Esophagus squamous epithelium (tissue), 5 donors: ENCODE measurements at regions not wholly inside any gene's neighbourhood (a gene's known extent, or its start where the extent isn't known, plus 50 kb on each side); places are given as distances from the start of the nearest gene placed in this dataset.

Experiments used
- DNase-seq: peaks from one replicate; lab custom pipeline; 2025; lab: John Stamatoyannopoulos, UW
- H3K27ac ChIP-seq, 4 donors: fragments of 200-600 bp; sonication (generic); one replicate each; pipeline ENCODE4 v1.5.1; 2016 to 2019; ENCODE audit warnings: mild to moderate bottlenecking in 1 of 4
- H3K27me3 ChIP-seq, 4 donors: fragments of 200-600 bp; sonication (generic); 1 replicate in 3 of 4; 2 replicates in 1 of 4; pipeline versions ENCODE4 v1.5.1 to v1.6.0; 2017 to 2021; ENCODE audit warnings: antibody characterized with exemption in 1 of 4
- H3K36me3 ChIP-seq, 3 donors: fragments of 200-600 bp; sonication (generic); one replicate each; pipeline ENCODE4 v1.5.1; 2016 to 2019
- H3K4me1 ChIP-seq, 3 donors: fragments of 200-600 bp; sonication (generic); one replicate each; pipeline ENCODE4 v1.5.1; 2017 to 2019
- H3K4me3 ChIP-seq, 4 donors: fragments of 200-600 bp; sonication (generic); 1 replicate in 3 of 4; 2 replicates in 1 of 4; pipeline ENCODE4 v1.5.1; 2016 to 2019; ENCODE audit warnings: mild to moderate bottlenecking in 2 of 4, moderate library complexity in 1 of 4
- H3K9me3 ChIP-seq, 3 donors: fragments of 200-600 bp; sonication (generic); one replicate each; pipeline ENCODE4 v1.5.1; 2016 to 2019
- POLR2A ChIP-seq, 4 donors: fragments of 450-650 bp; IDR thresholded peaks; one replicate each; pipeline ENCODE4 v1.6.1; 2017; ENCODE audit warnings: antibody characterized with exemption in 4 of 4, mild to moderate bottlenecking in 4 of 4, moderate library complexity in 3 of 4
- WGBS, 2 donors: methylation state at CpG; one replicate each; pipeline ENCODE4 v1.1.5; 2018; 5-methylcytosine and 5-hydroxymethylcytosine counted together
- intact Hi-C: fragments of 100-400 bp; cut with DNase I; formaldehyde crosslinking; loops from one replicate; pipeline ENCODE4 v1.15.0; 2022
- TF ChIP-seq, protein P1 (sequence below), 6 experiments: fragments of 450-650 bp in 4 of 6; fragments of 200-600 bp in 2 of 6; sonication (generic) in 2 of 6; IDR thresholded peaks; one replicate each; pipeline ENCODE4 v1.5.1; 2016 to 2019; ENCODE audit warnings: antibody characterized with exemption in 6 of 6, mild to moderate bottlenecking in 4 of 6, moderate library complexity in 4 of 6
- donor health status: DM: yes; HTN: yes; CAD: no.

DNA sequence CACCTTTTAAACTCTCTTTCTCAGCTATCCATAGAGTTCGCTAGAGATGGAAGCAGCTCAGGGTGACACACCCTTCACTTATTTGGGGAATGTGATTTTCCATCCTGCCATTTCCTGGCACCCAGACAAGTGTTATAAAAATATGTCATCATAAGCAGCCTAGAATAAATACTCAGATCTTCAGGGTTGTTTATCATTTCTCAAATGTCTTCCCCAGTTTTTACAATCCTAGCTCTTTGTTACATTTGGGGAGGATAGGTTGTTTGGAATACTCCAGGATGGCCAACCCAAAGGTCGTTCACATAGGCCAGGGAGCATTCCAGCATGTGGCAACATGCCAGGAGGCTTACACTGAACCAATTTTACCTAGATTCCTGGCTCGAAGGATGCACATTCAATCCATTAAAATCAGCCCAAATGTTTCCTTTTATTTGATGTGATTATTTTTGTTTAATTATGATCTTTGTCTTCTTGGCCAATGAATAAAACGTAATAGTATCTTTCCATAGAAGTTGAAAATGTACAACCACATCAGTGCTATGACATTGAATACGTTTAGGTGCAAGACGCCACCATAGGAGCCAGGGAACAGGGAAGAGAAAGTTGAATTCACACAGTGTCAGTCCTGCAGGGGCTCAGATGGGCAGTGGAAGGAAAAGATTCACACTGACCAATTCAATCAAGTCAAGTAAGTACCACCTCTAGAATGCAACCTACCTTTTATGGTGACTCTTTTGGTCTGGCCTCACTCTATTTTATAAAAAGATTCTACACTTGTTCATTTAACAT lies 537.7 kb upstream of the MDFIC2 start:
- DNase-seq = no peak
- Histone ChIP-seq H3K27ac (peak overlapping the region in 2 of 4 donors; percentile 45 to 60), H3K9me3 (no peaks in the 10 kb centered on the region), H3K36me3 (no peaks in the 10 kb centered on the region), H3K4me1 (peaks cover 0 to 32% (median 9%) of the 10 kb centered on the region in 3 donors), H3K4me3 (no peak overlapping the region), H3K27me3 (no peaks in the 10 kb centered on the region)
- TF ChIP-seq, protein P1, sequence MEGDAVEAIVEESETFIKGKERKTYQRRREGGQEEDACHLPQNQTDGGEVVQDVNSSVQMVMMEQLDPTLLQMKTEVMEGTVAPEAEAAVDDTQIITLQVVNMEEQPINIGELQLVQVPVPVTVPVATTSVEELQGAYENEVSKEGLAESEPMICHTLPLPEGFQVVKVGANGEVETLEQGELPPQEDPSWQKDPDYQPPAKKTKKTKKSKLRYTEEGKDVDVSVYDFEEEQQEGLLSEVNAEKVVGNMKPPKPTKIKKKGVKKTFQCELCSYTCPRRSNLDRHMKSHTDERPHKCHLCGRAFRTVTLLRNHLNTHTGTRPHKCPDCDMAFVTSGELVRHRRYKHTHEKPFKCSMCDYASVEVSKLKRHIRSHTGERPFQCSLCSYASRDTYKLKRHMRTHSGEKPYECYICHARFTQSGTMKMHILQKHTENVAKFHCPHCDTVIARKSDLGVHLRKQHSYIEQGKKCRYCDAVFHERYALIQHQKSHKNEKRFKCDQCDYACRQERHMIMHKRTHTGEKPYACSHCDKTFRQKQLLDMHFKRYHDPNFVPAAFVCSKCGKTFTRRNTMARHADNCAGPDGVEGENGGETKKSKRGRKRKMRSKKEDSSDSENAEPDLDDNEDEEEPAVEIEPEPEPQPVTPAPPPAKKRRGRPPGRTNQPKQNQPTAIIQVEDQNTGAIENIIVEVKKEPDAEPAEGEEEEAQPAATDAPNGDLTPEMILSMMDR (IDR thresholded peaks at IDR 0.05) = no peak
- TF ChIP-seq POLR2A (IDR thresholded peaks at IDR 0.05) = no peak
- WGBS, 2 donors = 52 to 62% methylated on average over 6 of the region's 6 CpGs
- intact Hi-C loops = no loop called here

DNA sequence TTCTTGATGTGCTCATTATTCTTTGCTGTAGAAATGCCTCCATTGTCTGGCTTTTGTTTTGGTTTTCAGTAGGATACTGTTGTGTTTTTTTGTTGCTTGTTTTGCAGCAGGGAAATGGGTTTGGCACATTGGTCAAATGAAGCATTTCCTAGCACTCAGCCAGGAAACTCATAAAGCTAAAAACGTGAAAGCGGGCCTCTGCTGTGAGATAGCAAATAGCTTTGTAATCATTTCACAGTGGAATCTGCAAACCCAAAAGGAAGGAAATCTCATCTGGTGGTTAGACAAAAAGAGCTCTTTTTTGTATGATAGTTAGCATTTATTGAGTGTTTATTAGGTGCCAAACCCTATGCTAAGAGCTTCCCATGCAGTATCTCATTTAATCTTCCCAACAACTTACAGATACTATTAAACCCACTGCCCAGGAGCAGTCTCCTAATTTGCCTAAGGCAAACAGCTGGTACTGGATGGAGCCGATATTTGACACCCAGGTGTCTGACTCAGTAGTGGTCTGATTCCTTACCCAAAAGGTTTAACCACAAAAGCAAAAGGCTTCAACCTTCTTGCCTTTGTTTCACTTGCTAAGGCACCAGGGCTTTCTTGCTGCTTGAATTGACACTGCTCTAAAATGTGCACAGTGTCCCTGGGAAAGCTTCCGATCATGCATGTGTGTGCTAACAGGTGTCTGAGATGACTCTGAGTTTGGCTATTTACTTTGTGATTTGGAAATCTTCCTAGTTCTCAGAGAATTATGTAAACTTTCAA lies 527.9 kb upstream of the MDFIC2 start:
- intact Hi-C loops = no loop called here
- TF ChIP-seq POLR2A (IDR thresholded peaks at IDR 0.05) = no peak
- TF ChIP-seq, protein P1 (IDR thresholded peaks at IDR 0.05) = no peak
- 37 to 55% methylated on average over 4 of the region's 4 CpGs for WGBS, 2 donors

DNA sequence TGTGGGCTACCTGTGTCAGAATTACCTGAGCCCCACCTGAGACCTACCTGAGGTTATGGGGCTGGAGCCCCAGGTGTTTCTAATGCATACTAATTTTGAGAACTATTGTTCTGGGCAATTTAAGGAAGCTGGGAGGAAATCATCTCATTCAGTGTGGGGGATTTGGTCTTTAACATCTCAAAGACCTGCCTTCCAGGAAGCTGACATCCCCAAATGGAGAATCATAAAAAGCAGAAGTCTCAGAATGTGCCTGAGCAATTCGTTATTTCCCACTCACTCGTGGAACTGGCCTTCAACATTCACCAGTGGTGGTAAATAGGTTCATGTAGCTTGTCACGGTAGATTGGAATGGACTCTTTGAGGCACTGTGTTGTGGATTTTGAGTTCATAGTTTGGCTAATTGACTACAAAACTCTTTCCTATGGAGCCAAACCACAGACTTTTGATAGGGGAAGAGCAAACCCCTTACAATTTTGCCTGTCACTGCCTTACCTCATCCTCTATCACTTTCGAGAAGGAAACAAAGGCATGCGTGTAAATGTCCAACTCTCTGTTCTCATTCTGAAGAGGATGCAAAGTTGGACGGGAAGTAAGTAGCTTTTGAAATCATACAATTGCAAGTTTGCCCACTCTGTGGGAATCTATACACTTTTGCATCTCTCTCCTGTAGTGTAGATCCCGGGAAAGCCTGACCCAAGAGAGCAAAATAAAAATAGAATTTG lies 521.0 kb upstream of the MDFIC2 start:
- Histone ChIP-seq H3K4me3 (no peak overlapping the region), H3K36me3 (no peaks in the 10 kb centered on the region), H3K9me3 (no peaks in the 10 kb centered on the region), H3K4me1 (peaks cover 0 to 7% (median 6%) of the 10 kb centered on the region in 3 donors), H3K27ac (peak overlapping the region in 2 of 4 donors; percentile 10 to 65), H3K27me3 (no peaks in the 10 kb centered on the region)
- no peak for DNase-seq
- 66 to 74% methylated on average over 7 of the region's 7 CpGs for WGBS, 2 donors
- intact Hi-C loops = no loop called here
- TF ChIP-seq POLR2A (IDR thresholded peaks at IDR 0.05) = no peak
- TF ChIP-seq, protein P1 (IDR thresholded peaks at IDR 0.05) = no peak

More for the DNA sequence above, 527.9 kb upstream of the MDFIC2 start:
- H3K27ac ChIP-seq = no peak overlapping the region
- H3K4me3 ChIP-seq = no peak overlapping the region
- no peak for DNase-seq
- H3K27me3 ChIP-seq = no peaks in the 10 kb centered on the region
- no peaks in the 10 kb centered on the region for H3K9me3 ChIP-seq
- no peaks in the 10 kb centered on the region for H3K36me3 ChIP-seq
- H3K4me1 ChIP-seq = no peaks in the 10 kb centered on the region

DNA sequence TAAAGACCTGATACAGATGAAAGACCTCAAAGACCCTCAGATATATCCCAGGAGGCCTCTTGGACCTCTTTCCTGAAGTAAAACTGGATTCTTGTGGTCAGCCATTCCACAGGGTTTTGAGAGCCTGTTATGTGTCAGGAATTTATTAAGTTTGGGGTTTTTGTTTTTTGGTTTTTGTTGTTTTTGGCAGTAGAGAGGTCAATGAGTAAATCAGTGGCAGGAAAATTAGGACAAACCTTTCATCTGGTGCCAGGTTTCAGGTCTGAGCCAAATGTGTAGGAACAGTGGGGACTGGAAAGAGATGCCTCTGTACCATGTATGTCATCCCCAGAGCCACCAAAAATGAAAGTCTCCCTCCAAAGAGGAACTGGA lies 520.4 kb upstream of the MDFIC2 start:
- peak overlapping the region in 1 of 4 donors; percentile 65 for H3K27ac ChIP-seq
- no peaks in the 10 kb centered on the region for H3K27me3 ChIP-seq
- DNase-seq = no peak
- H3K9me3 ChIP-seq = no peaks in the 10 kb centered on the region
- no peak overlapping the region for H3K4me3 ChIP-seq
- intact Hi-C loops = no loop called here
- no peaks in the 10 kb centered on the region for H3K36me3 ChIP-seq
- TF ChIP-seq, protein P1 (IDR thresholded peaks at IDR 0.05) = no peak
- no peak for TF ChIP-seq POLR2A (IDR thresholded peaks at IDR 0.05)
- H3K4me1 ChIP-seq = peaks cover 0 to 7% (median 6%) of the 10 kb centered on the region in 3 donors
